NCI-H226 (cell line): ENCODE measurements at regions not wholly inside any gene's neighbourhood (a gene's known extent, or its start where the extent isn't known, plus 50 kb on each side); places are given as distances from the start of the nearest gene placed in this dataset.

Experiments
- DNase-seq: peaks from one replicate; pipeline ENCODE4 v3.0.0-alpha.2; 2015

GRCh38 chr3:159131376-159131775 is 329.5 kb downstream of the MFSD1 start:
- DNase-seq, result no peak

DNA sequence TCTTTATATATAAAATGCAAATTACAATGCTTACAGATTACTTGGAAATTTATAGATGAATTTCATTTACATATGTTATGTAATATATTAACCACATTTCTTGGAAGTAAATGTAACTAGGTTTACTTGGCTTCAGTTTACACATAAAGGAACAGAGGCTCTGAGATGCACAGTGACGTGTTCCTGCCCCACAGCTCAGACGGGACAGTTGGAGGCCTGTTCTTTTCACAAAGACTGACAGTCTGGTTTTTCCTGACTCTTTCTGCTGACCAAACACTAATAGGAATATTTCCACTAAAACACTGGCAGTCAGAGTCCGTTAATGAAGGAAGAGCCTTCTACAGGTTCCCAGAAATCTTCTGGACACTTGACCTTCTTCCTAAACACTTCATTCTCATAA is 336.1 kb downstream of the MFSD1 start:
- no peak for DNase-seq

DNA sequence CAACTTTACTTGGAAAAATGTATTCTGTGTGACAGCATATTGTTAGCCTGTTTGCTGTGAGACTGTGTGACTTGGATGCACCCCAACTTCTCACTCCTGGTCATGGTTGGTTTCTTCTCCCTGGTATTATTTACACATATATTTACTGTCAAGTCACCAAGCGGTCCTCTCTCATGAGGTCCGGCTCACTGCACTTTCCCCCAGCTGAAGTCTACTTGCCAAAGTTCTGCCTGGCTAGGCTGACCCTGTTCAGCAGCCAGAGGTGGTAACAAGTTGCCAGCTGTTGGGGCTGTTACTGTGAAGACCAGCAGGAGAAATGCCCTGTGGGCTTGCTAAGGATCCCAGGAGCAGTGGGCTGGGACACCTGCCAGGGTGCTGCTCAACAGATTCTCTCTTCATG is 337.5 kb downstream of the MFSD1 start:
- no peak for DNase-seq

- DNase-seq, result no peak
These were observed 342.6 kb downstream of the MFSD1 start for GRCh38 chr3:159144472-159144871.

- DNase-seq, result no peak
These were observed 343.0 kb downstream of the MFSD1 start for GRCh38 chr3:159144891-159145290.

DNA sequence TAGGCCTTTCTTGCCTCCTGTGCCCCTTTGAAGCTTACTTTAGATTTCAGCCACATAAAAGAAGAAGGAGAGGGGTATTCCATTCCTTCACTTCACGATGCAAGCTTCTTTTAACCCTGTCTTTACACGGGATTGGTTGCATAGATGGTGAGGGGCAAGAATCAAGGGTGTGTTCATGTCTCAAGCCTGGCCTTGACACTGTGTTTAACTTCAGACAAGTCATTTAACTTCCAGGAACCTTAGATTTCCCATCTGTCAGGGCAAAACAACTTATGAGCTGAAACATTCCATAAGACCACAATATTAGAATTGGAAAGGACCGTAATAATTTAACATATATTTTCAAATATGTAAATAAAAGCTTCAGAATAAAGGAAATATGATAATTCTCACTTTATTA is 344.5 kb downstream of the MFSD1 start:
- DNase-seq, result no peak

DNA sequence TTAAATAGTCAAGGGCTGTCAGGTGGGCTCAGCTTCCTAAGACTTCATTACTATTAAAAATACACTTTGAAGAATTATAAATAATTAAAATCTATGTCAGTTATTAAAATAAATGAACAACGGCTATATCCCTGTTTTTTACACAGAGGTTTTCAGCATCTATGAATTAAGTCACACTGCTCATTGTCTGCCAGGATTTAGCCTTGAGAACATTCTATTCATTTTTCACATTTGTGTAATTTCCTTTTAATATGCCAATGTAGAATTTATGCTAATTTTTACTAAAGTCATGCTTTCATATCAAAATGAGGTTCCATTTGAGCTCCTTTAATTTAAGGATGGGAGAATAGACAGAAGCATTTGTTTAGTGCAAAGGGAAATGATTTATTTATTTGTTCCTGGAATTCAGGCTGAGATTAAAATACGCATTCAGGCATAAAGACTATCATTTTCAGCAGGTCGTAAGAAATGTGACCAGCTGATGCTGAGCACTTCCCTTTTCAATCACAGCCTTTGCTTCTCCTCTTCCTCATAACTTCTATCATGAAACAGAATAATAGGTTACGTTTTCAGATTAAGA is 345.1 kb downstream of the MFSD1 start:
- no peak for DNase-seq

- no peak for DNase-seq
These were observed 346.0 kb downstream of the MFSD1 start for GRCh38 chr3:159147813-159148212.

DNA sequence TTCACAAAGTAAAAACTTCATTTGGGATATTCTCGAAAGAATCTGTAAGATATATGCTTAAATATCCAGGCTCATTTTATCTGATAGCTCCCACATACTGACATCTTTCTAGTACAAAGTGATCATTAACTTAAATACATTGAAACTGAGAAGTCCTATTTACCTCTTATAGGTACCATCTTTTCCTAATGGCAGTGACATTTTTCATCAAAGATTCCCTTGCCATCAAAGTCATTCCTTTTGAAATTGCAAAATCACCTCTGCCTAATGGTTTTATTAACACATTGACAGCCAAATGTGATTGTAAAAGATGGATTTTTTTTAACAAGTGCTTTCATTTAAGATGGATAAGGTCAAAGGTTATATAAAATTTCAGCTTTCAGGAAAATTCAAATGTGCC is 346.6 kb downstream of the MFSD1 start:
- DNase-seq, result no peak

DNA sequence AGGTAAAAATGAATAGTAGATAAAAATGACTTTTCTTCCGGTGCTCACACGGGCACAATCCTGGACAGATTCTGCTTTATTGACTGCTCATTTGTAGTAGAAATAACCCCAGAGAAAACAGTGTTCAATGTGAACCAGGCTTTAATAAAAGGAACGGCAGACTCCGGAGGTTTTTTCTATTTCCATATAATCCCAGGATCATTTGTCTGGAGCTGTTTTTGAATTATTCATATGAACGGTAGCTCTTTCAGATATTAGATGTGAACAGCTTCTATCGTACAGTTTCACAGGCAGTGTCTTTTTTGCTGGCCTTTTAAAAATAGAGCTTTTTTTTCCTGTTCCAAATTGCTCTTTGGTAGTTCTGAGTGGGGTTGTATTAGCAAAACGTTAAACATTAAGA is 347.3 kb downstream of the MFSD1 start:
- no peak for DNase-seq

DNA sequence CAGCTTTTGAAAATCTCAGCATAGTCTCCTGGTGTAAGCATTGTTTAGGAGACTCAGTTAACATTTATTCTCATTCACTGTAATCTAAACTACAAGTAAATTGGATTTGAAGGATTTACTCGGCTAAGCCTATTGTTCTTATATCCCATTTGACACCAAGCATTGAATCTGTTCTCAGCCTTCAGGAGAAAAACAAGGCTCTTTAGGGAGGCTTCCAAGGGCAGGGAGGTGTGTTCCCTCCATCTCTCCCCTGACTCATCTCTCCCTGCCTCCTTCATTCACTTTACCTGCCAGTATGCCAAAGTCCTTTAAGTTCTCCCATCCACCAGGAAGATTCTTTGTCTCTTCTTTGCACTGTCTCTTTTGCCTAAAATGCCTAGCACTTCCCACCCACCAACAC is 347.8 kb downstream of the MFSD1 start:
- no peak for DNase-seq

DNA sequence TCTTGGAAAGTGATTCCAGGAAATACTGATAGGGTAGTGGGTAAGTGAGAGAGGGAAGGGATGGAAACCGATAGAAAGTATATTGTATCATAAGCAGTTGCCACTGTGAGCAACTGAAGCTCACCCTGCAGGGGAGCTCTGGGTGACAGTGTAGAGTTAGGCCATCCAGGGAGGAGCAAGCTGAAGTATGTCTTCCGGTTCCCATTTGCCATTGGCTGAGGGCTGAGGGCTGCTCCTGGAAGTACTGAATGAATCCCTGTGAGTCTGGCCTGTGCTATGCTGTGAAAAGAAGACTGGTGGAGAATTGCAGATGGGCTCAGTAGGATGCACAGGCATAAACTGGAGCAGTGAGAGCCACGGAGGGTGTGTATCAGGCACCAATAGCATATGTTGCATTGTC is 348.3 kb downstream of the MFSD1 start:
- DNase-seq, result no peak

DNA sequence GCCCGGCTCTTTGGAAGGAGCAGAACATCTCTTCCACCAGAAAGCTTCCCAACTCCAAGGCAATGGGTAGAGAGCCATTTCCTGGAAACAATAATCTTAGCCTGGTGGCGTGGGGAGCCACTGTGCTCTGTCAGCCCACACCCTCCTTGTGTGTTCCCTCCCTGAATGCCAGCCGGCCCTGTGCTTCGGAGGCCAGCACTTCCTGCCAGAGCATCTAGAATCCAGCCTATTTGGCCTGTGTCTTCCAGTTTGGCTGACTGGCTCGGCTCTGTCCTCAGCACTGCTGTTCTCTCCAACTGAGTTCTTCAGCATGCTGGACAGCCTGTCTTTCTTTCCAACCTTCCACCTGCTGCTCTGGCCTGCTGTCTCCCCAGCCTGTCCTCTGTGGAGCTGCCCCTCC is 349.3 kb downstream of the MFSD1 start:
- DNase-seq, result no peak

DNA sequence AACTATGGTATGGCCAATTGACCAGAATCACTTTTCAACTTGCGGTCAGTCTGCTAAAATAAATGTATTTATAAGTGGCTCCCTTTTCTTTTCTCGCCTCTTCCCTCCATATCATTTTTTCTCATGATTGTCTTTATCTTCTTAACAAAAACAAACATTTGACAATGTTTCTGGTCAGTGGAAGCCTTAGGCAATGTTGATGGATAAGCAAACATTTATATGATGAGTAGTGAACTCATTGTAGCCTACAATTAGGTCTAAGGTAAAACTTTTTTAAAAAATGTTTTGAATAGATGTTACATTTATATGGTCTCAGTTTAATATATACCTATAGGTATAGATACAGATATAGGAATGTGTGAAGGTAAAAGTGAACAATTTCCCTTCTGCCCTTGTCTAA is 355.4 kb downstream of the MFSD1 start:
- DNase-seq, result no peak

DNA sequence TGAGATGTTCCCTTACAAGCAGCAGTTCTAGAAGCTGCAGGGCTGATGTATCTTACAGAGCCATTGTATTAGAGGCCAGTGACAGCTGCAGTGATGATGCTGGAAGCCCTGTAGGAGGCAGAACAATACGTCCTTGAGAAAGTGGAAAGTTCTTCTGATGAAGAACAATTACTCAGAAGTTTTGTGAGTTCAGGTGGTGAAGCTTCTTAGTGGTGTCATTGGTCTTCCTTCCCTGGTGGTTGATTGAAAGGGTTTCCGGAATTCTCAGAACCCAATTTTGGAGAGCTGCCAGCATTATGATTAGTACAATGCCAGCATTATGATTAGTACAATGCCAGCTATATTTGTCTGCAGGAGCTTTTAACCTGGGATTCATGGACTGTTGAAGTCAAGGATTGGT is 356.4 kb downstream of the MFSD1 start:
- no peak for DNase-seq

GRCh38 chr3:159158801-159159200 is 356.9 kb downstream of the MFSD1 start:
- no peak for DNase-seq

DNA sequence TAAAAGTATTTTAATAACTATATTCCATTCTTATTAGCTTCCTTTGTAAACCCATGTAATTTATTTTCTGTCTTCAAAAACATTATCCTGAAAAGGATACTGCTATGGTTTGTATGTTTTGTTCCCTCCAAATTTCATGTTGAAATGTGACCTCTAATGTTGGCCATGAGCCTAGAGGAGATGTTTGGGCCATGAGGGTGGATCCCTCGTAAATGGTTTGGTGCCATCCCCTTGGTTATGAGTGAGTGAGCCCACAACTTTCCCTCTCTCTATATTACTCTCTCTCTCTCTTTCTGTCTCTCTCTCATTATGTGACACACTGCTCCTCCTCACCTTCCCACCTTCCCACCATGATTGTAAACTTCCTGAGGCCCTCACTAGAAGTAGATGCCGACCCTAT is 357.7 kb downstream of the MFSD1 start:
- DNase-seq, result no peak

DNA sequence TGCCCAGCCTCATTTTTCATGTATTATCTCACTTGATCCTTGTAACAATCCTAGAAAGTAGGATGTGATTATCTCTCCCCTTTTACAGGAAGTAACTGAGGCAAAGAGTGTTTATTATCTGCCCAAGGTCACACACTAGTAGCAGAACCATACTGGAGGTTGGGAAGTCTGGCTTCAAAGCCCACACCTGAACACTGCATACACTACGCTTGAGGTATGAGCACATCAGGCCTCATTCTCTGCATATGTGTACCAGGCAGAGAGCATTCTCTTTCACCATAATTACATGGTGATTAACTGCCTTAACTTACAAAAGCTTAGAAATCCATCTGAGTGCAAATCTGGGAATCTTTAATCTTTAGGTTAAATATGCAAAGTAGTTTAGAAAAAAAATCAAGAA is 361.8 kb downstream of the MFSD1 start:
- DNase-seq, result no peak

DNA sequence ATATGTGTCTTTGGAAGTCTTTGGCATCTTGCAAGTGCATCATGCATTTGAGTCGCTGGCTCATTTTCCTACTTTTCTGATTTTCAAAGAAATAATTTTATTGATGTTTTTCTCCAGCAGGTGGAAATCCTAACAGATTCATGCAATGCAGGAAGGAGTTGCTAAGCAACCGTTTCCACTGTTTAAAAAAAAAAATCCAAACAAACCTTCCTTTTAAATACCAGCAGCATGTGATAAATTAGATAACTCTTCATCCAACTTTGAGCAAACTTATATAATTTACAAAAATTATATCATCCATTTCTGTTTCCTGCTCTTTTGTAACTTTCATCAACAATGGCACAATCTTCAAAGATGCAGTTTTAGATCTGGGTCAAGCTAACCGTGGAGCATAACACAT is 364.1 kb downstream of the MFSD1 start:
- DNase-seq, result no peak

- no peak for DNase-seq
These were observed 365.2 kb downstream of the MFSD1 start for GRCh38 chr3:159166899-159167586.

DNA sequence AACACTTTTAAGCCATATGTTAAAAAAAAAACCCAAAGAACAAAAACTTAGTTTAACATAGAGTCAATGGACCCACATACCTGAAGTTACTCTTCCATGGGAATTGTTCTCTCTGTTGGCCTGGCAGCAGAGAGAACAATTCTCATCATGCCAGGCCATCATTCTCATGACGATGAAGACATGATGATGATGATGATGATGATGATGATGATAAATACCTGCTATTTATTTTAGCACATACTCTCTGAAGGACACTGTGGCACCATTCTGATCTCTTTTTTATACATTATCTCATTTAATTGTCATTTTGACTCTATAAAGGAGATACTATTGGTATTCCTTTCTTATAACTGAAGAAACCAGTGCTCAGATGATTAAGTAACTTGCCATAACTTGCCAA is 366.9 kb downstream of the MFSD1 start:
- DNase-seq, result no peak

- DNase-seq, result peak; percentile 32
These were observed 368.0 kb downstream of the MFSD1 start for GRCh38 chr3:159169828-159170227.

- DNase-seq, result no peak
These were observed 368.7 kb downstream of the MFSD1 start for GRCh38 chr3:159170436-159171003.

GRCh38 chr3:159171333-159171732 is 369.5 kb downstream of the MFSD1 start:
- DNase-seq, result no peak

- DNase-seq, result no peak
These were observed 370.6 kb downstream of the MFSD1 start for GRCh38 chr3:159172473-159172872.
